SK-N-SH (cell line): ENCODE measurements at regions not wholly inside any gene's neighbourhood (a gene's known extent, or its start where the extent isn't known, plus 50 kb on each side); places are given as distances from the start of the nearest gene placed in this dataset.

Experiments
- CTCF ChIA-PET: fragments of 300-600, 350-600 bp; formaldehyde crosslinking; extraction: SDS; loops from one replicate; lab custom pipeline; 2021; lab: Yijun Ruan, JAX
- POLR2A ChIA-PET: fragments of 350-600 bp; sonication (Branson Sonifier 250); formaldehyde crosslinking; extraction: SDS; loops from one replicate; lab custom pipeline; 2020; ENCODE audit warnings: antibody characterized with exemption, inconsistent platforms; lab: Yijun Ruan, JAX
- DNase-seq: peaks from one replicate; pipeline ENCODE4 v3.0.0; 2012
- H2AFZ ChIP-seq: fragments of 200-600 bp; sonication (generic); 2 replicates; pipeline ENCODE4 v1.8.1; 2016; ENCODE audit warnings: antibody characterized with exemption, mild to moderate bottlenecking, low read depth
- H3F3A ChIP-seq: fragments of 200-600 bp; sonication (generic); replicated peaks from 2 replicates; pipeline ENCODE3; 2016; ENCODE audit warnings: antibody characterized with exemption, mild to moderate bottlenecking; ENCODE audit not compliant: insufficient read depth
- H3K27ac ChIP-seq, 2 experiments: fragments of 200-500 bp in 1 of 2; fragments of 200-600 bp in 1 of 2; sonication (Bioruptor generic) in 1 of 2; sonication (generic), shearing (Covaris generic) in 1 of 2; 2 replicates each; pipeline versions ENCODE4 v1.5.1 to v1.6.1; 2014 to 2016; ENCODE audit warnings: low read depth in 2 of 2, inconsistent platforms in 1 of 2, low read length in 1 of 2, mild to moderate bottlenecking in 1 of 2, mixed read lengths in 1 of 2
- H3K27me3 ChIP-seq: fragments of 200-600 bp; sonication (generic), shearing (Covaris generic); 2 replicates; pipeline ENCODE4 v1.6.1; 2016; ENCODE audit warnings: mixed run types; ENCODE audit not compliant: insufficient read depth
- H3K36me3 ChIP-seq, 2 experiments: fragments of 200-500 bp in 1 of 2; fragments of 200-600 bp in 1 of 2; sonication (Bioruptor generic) in 1 of 2; sonication (generic) in 1 of 2; replicated peaks in 1 of 2; 2 replicates each; pipeline versions ENCODE3 to v1.5.1; 2014 to 2016; ENCODE audit warnings: low read length in 1 of 2, mild to moderate bottlenecking in 1 of 2; ENCODE audit not compliant: insufficient read depth in 2 of 2, control insufficient read depth in 1 of 2
- H3K4me1 ChIP-seq, 2 experiments: fragments of 200-500 bp in 1 of 2; fragments of 200-600 bp in 1 of 2; sonication (Bioruptor generic) in 1 of 2; sonication (generic), shearing (Covaris generic) in 1 of 2; 2 replicates each; pipeline versions ENCODE4 v1.5.1 to v1.6.1; 2014 to 2016; ENCODE audit warnings: low read depth in 1 of 2, low read length in 1 of 2, mixed run types in 1 of 2; ENCODE audit not compliant: insufficient read depth in 2 of 2, control insufficient read depth in 1 of 2
- H3K4me2 ChIP-seq: fragments of 200-600 bp; sonication (generic), shearing (Covaris generic); 2 replicates; pipeline ENCODE4 v1.6.1; 2017; ENCODE audit warnings: mixed run types
- H3K4me3 ChIP-seq, 2 experiments: fragments of 200-500 bp in 1 of 2; fragments of 200-600 bp in 1 of 2; sonication (Bioruptor generic) in 1 of 2; sonication (generic), shearing (Covaris generic) in 1 of 2; 2 replicates each; pipeline versions ENCODE4 v1.5.1 to v1.8.1; 2014 to 2016; ENCODE audit warnings: low read depth in 2 of 2, inconsistent platforms in 1 of 2, low read length in 1 of 2, mild to moderate bottlenecking in 1 of 2, mixed read lengths in 1 of 2, moderate library complexity in 1 of 2
- H3K79me2 ChIP-seq: fragments of 200-600 bp; sonication (generic); 2 replicates; pipeline ENCODE4 v1.8.1; 2017; ENCODE audit warnings: mild to moderate bottlenecking; ENCODE audit not compliant: insufficient read depth
- H3K9ac ChIP-seq: fragments of 200-600 bp; sonication (generic); 2 replicates; pipeline ENCODE4 v1.6.1; 2017; ENCODE audit warnings: mixed run types
- H3K9me2 ChIP-seq: fragments of 200-600 bp; sonication (generic); 2 replicates; pipeline ENCODE4 v1.6.1; 2017; ENCODE audit warnings: mixed run types
- H3K9me3 ChIP-seq: fragments of 200-600 bp; sonication (generic); 2 replicates; pipeline ENCODE4 v1.6.1; 2017; ENCODE audit warnings: mixed run types, mild to moderate bottlenecking, moderate library complexity
- H4K20me1 ChIP-seq: fragments of 200-600 bp; sonication (generic); 2 replicates; pipeline ENCODE4 v1.6.1; 2017; ENCODE audit warnings: mild to moderate bottlenecking, mixed run types; ENCODE audit not compliant: insufficient read depth
- ELF1 ChIP-seq: IDR thresholded peaks from 2 replicates; pipeline ENCODE4 v1.4.0; 2012
- EP300 ChIP-seq, 2 experiments: IDR thresholded peaks; 2 replicates each; pipeline versions ENCODE4 v1.4.0 to v1.6.1; 2012; ENCODE audit warnings: borderline replicate concordance in 1 of 2, low read depth in 1 of 2, low read length in 1 of 2
- EZH2phosphoT487 ChIP-seq: fragments of 200-600 bp; sonication (generic); IDR thresholded peaks from 2 replicates; pipeline ENCODE4 v1.6.1; 2017; ENCODE audit warnings: low read depth, mixed run types, mild to moderate bottlenecking, antibody characterized with exemption, moderate library complexity, borderline replicate concordance
- FOXJ3 ChIP-seq: sonication (generic); formaldehyde crosslinking; IDR thresholded peaks from 2 replicates; pipeline ENCODE4 v1.5.1; 2020; ENCODE audit warnings: mild to moderate bottlenecking, missing genetic modification reagents
- JUND ChIP-seq: IDR thresholded peaks from 2 replicates; pipeline ENCODE4 v1.4.0; 2012
- MEF2A ChIP-seq: IDR thresholded peaks from 2 replicates; pipeline ENCODE4 v1.4.0; 2012; ENCODE audit warnings: low read depth, borderline replicate concordance
- NFIC ChIP-seq: IDR thresholded peaks from 2 replicates; pipeline ENCODE4 v1.4.0; 2012; ENCODE audit warnings: borderline replicate concordance
- POLR2AphosphoS5 ChIP-seq: IDR thresholded peaks from 2 replicates; pipeline ENCODE4 v1.6.1; 2012; ENCODE audit warnings: low read depth, low read length
- RAD21 ChIP-seq: IDR thresholded peaks from 2 replicates; pipeline ENCODE4 v1.6.1; 2012; ENCODE audit warnings: mild to moderate bottlenecking, low read length
- SMC3 ChIP-seq: IDR thresholded peaks from 2 replicates; pipeline ENCODE4 v1.6.1; 2012; ENCODE audit warnings: low read depth, low read length, improper control_type of control experiment
- TCF12 ChIP-seq: IDR thresholded peaks from 2 replicates; pipeline ENCODE4 v1.4.0; 2012
- YY1 ChIP-seq: IDR thresholded peaks from 2 replicates; pipeline ENCODE4 v1.4.0; 2012; ENCODE audit warnings: low read depth, mild to moderate bottlenecking
- WGBS: methylation state at CpG from one replicate; pipeline ENCODE4 v1.1.6; 2017; ENCODE audit warnings: low lambda C conversion rate; 5-methylcytosine and 5-hydroxymethylcytosine counted together
- TF ChIP-seq, protein P1 (sequence below): fragments of 150-350 bp; IDR thresholded peaks from 2 replicates; pipeline ENCODE4 v1.6.1; 2017; ENCODE audit warnings: antibody characterized with exemption, low read length, low read depth, borderline replicate concordance
- TF ChIP-seq, protein P2 (sequence below): IDR thresholded peaks from 2 replicates; pipeline ENCODE4 v1.6.1; 2012; ENCODE audit warnings: mild to moderate bottlenecking, low read depth, low read length, moderate library complexity
- TF ChIP-seq, protein P3 (sequence below): IDR thresholded peaks from 2 replicates; pipeline ENCODE4; 2012
- TF ChIP-seq, protein P4 (sequence below): fragments of 200-600 bp; sonication (generic); IDR thresholded peaks from 2 replicates; pipeline ENCODE4 v1.6.1; 2017; ENCODE audit warnings: antibody characterized with exemption, mild to moderate bottlenecking, moderate library complexity
- TF ChIP-seq, protein P5 (sequence below): IDR thresholded peaks from 2 replicates; pipeline ENCODE4 v1.4.0; 2012; ENCODE audit warnings: low read depth, borderline replicate concordance

GRCh38 chr2:122710049-122710448, 954.6 kb downstream of the TSN start:
- Histone ChIP-seq H3K79me2 (no peaks in the 10 kb centered on the region), H3K27me3 (no peaks in the 10 kb centered on the region), H2AFZ (no peak overlapping the region), H4K20me1 (no peaks in the 10 kb centered on the region), H3K27ac (no peak overlapping the region), H3K4me2 (no peak overlapping the region), H3K36me3 (no peaks in the 10 kb centered on the region), H3K9me3 (no peaks in the 10 kb centered on the region), H3F3A (no peaks in the 10 kb centered on the region), H3K4me1 (no peaks in the 10 kb centered on the region), H3K9me2 (no peaks in the 10 kb centered on the region), H3K9ac (no peak overlapping the region), H3K4me3 (no peak overlapping the region)
- ChIA-PET CTCF (no interaction called here), POLR2A (no interaction called here)
- DNase-seq: no peak
- TF ChIP-seq JUND: no peak
- no peak for TF ChIP-seq POLR2AphosphoS5
- no peak for TF ChIP-seq MEF2A
- TF ChIP-seq, protein P1, sequence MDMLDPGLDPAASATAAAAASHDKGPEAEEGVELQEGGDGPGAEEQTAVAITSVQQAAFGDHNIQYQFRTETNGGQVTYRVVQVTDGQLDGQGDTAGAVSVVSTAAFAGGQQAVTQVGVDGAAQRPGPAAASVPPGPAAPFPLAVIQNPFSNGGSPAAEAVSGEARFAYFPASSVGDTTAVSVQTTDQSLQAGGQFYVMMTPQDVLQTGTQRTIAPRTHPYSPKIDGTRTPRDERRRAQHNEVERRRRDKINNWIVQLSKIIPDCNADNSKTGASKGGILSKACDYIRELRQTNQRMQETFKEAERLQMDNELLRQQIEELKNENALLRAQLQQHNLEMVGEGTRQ: no peak
- TF ChIP-seq, protein P2, sequence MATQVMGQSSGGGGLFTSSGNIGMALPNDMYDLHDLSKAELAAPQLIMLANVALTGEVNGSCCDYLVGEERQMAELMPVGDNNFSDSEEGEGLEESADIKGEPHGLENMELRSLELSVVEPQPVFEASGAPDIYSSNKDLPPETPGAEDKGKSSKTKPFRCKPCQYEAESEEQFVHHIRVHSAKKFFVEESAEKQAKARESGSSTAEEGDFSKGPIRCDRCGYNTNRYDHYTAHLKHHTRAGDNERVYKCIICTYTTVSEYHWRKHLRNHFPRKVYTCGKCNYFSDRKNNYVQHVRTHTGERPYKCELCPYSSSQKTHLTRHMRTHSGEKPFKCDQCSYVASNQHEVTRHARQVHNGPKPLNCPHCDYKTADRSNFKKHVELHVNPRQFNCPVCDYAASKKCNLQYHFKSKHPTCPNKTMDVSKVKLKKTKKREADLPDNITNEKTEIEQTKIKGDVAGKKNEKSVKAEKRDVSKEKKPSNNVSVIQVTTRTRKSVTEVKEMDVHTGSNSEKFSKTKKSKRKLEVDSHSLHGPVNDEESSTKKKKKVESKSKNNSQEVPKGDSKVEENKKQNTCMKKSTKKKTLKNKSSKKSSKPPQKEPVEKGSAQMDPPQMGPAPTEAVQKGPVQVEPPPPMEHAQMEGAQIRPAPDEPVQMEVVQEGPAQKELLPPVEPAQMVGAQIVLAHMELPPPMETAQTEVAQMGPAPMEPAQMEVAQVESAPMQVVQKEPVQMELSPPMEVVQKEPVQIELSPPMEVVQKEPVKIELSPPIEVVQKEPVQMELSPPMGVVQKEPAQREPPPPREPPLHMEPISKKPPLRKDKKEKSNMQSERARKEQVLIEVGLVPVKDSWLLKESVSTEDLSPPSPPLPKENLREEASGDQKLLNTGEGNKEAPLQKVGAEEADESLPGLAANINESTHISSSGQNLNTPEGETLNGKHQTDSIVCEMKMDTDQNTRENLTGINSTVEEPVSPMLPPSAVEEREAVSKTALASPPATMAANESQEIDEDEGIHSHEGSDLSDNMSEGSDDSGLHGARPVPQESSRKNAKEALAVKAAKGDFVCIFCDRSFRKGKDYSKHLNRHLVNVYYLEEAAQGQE: no peak
- TF ChIP-seq, protein P3, sequence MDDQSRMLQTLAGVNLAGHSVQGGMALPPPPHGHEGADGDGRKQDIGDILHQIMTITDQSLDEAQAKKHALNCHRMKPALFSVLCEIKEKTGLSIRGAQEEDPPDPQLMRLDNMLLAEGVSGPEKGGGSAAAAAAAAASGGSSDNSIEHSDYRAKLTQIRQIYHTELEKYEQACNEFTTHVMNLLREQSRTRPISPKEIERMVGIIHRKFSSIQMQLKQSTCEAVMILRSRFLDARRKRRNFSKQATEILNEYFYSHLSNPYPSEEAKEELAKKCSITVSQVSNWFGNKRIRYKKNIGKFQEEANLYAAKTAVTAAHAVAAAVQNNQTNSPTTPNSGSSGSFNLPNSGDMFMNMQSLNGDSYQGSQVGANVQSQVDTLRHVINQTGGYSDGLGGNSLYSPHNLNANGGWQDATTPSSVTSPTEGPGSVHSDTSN: no peak
- no peak for TF ChIP-seq SMC3
- TF ChIP-seq EZH2phosphoT487: no peak
- TF ChIP-seq, protein P4, sequence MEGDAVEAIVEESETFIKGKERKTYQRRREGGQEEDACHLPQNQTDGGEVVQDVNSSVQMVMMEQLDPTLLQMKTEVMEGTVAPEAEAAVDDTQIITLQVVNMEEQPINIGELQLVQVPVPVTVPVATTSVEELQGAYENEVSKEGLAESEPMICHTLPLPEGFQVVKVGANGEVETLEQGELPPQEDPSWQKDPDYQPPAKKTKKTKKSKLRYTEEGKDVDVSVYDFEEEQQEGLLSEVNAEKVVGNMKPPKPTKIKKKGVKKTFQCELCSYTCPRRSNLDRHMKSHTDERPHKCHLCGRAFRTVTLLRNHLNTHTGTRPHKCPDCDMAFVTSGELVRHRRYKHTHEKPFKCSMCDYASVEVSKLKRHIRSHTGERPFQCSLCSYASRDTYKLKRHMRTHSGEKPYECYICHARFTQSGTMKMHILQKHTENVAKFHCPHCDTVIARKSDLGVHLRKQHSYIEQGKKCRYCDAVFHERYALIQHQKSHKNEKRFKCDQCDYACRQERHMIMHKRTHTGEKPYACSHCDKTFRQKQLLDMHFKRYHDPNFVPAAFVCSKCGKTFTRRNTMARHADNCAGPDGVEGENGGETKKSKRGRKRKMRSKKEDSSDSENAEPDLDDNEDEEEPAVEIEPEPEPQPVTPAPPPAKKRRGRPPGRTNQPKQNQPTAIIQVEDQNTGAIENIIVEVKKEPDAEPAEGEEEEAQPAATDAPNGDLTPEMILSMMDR: no peak
- no peak for TF ChIP-seq RAD21
- no peak for TF ChIP-seq YY1
- no peak for TF ChIP-seq ELF1
- TF ChIP-seq EP300 (IDR thresholded peaks at IDR 0.05; ENCODE audit: borderline replicate concordance in 1 of 2, low read depth in 1 of 2, low read length in 1 of 2): no peak
- no peak for TF ChIP-seq TCF12
- TF ChIP-seq FOXJ3 (CRISPR knock-in tag): no peak
- no peak for TF ChIP-seq NFIC
- TF ChIP-seq, protein P5, sequence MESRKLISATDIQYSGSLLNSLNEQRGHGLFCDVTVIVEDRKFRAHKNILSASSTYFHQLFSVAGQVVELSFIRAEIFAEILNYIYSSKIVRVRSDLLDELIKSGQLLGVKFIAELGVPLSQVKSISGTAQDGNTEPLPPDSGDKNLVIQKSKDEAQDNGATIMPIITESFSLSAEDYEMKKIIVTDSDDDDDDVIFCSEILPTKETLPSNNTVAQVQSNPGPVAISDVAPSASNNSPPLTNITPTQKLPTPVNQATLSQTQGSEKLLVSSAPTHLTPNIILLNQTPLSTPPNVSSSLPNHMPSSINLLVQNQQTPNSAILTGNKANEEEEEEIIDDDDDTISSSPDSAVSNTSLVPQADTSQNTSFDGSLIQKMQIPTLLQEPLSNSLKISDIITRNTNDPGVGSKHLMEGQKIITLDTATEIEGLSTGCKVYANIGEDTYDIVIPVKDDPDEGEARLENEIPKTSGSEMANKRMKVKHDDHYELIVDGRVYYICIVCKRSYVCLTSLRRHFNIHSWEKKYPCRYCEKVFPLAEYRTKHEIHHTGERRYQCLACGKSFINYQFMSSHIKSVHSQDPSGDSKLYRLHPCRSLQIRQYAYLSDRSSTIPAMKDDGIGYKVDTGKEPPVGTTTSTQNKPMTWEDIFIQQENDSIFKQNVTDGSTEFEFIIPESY: no peak
- 24% methylated on average over 6 of the region's 6 CpGs for WGBS
